COLO829 (cell line): ENCODE measurements at regions not wholly inside any gene's neighbourhood (a gene's known extent, or its start where the extent isn't known, plus 50 kb on each side); places are given as distances from the start of the nearest gene placed in this dataset.

ENCODE experiments used
- DNase-seq: peaks from one replicate; pipeline ENCODE4 v3.0.0; 2012; ENCODE audit warnings: low spot score

GRCh38 chr5:35319333-35320002 lies 89.2 kb upstream of the PRLR start:
- DNase-seq: peak; percentile 29

- DNase-seq: no peak
These were observed 87.3 kb upstream of the PRLR start for GRCh38 chr5:35317586-35317985.

GRCh38 chr5:35316611-35317274 lies 86.5 kb upstream of the PRLR start:
- no peak for DNase-seq

GRCh38 chr5:35313291-35313690 lies 83.0 kb upstream of the PRLR start:
- no peak for DNase-seq

GRCh38 chr5:35312267-35312666 lies 82.0 kb upstream of the PRLR start:
- no peak for DNase-seq

- no peak for DNase-seq
These were observed 79.3 kb upstream of the PRLR start for GRCh38 chr5:35309365-35310130.

GRCh38 chr5:35308421-35308820 lies 78.1 kb upstream of the PRLR start:
- no peak for DNase-seq

GRCh38 chr5:35306716-35307365 lies 76.6 kb upstream of the PRLR start:
- DNase-seq: no peak

- peak; percentile 12 for DNase-seq
These were observed 75.2 kb upstream of the PRLR start for GRCh38 chr5:35305336-35306020.

GRCh38 chr5:35304291-35304690 lies 74.0 kb upstream of the PRLR start:
- DNase-seq: no peak

- DNase-seq: no peak
These were observed 72.9 kb upstream of the PRLR start for GRCh38 chr5:35303152-35303551.

- no peak for DNase-seq
These were observed 72.3 kb upstream of the PRLR start for GRCh38 chr5:35302544-35302943.

- no peak for DNase-seq
These were observed 67.5 kb upstream of the PRLR start for GRCh38 chr5:35297755-35298154.

GRCh38 chr5:35294976-35295375 lies 64.7 kb upstream of the PRLR start:
- peak; percentile 28 for DNase-seq

GRCh38 chr5:35294017-35294416 lies 63.7 kb upstream of the PRLR start:
- no peak for DNase-seq

- no peak for DNase-seq
These were observed 55.1 kb upstream of the PRLR start for GRCh38 chr5:35285435-35285834.

- DNase-seq: no peak
These were observed 54.7 kb upstream of the PRLR start for GRCh38 chr5:35285011-35285410.

- no peak for DNase-seq
These were observed 54.1 kb upstream of the PRLR start for GRCh38 chr5:35284364-35284763.

- no peak for DNase-seq
These were observed 52.5 kb upstream of the PRLR start for GRCh38 chr5:35282810-35283209.

GRCh38 chr5:35281613-35282012 lies 51.3 kb upstream of the PRLR start:
- DNase-seq: no peak
